ENCODE measurements at regions not wholly inside any gene's neighbourhood (a gene's known extent, or its start where the extent isn't known, plus 50 kb on each side); places are given as distances from the start of the nearest gene placed in this dataset.

GRCh38 chr11:93905384-93905783 lies 55.0 kb upstream of the VSTM5 start:
- Histone ChIP-seq H3K4me2 (ENCODE audit: low read length) (no peak overlapping the region), H3K79me2 (ENCODE audit: control insufficient read depth, low read length) (no peaks in the 10 kb centered on the region), H4K20me1 (ENCODE audit: control insufficient read depth, insufficient read depth, low read depth, low read length) (no peaks in the 10 kb centered on the region), H3K9me2 (replicated peaks; ENCODE audit: control insufficient read depth, low read length) (no peaks in the 10 kb centered on the region), H3K27ac (ENCODE audit: low read depth, low read length) (no peak overlapping the region), H3K4me1 (ENCODE audit: control insufficient read depth, low read length) (no peaks in the 10 kb centered on the region), H3K27me3 (ENCODE audit: control insufficient read depth, low read length) (peaks cover 7% of the 10 kb centered on the region; the same call in 1 of the 2 replicates), H3F3A (ENCODE audit: control insufficient read depth, insufficient read depth) (no peaks in the 10 kb centered on the region), H3K9me3 (ENCODE audit: control insufficient read depth, insufficient read depth, low read length) (no peaks in the 10 kb centered on the region), H3K36me3 (ENCODE audit: control insufficient read depth, low read length) (no peaks in the 10 kb centered on the region), H3K4me3 (ENCODE audit: low read length) (no peak overlapping the region)
- TF ChIP-seq CTCF (IDR thresholded peaks at IDR 0.05; ENCODE audit: low read depth, low read length, poor library complexity, severe bottlenecking), result no peak
- TF ChIP-seq EZH2phosphoT487 (IDR thresholded peaks at IDR 0.05; ENCODE audit: borderline replicate concordance, low read length), result no peak

- no peaks in the 10 kb centered on the region for H3F3A ChIP-seq (ENCODE audit: control insufficient read depth, insufficient read depth)
- no peak overlapping the region for H3K4me2 ChIP-seq (ENCODE audit: low read length)
- TF ChIP-seq CTCF (IDR thresholded peaks at IDR 0.05; ENCODE audit: low read depth, low read length, poor library complexity, severe bottlenecking), result no peak
- no peak for TF ChIP-seq EZH2phosphoT487 (IDR thresholded peaks at IDR 0.05; ENCODE audit: borderline replicate concordance, low read length)
- no peaks in the 10 kb centered on the region for H3K4me1 ChIP-seq (ENCODE audit: control insufficient read depth, low read length)
- H3K9me2 ChIP-seq (replicated peaks; ENCODE audit: control insufficient read depth, low read length), result no peaks in the 10 kb centered on the region
- H3K4me3 ChIP-seq (ENCODE audit: low read length), result no peak overlapping the region
- H3K27ac ChIP-seq (ENCODE audit: low read depth, low read length), result no peak overlapping the region
- H3K79me2 ChIP-seq (ENCODE audit: control insufficient read depth, low read length), result no peaks in the 10 kb centered on the region
- H3K27me3 ChIP-seq (ENCODE audit: control insufficient read depth, low read length), result peaks cover 7% of the 10 kb centered on the region; the same call in 1 of the 2 replicates
- H3K36me3 ChIP-seq (ENCODE audit: control insufficient read depth, low read length), result no peaks in the 10 kb centered on the region
- no peaks in the 10 kb centered on the region for H4K20me1 ChIP-seq (ENCODE audit: control insufficient read depth, insufficient read depth, low read depth, low read length)
- H3K9me3 ChIP-seq (ENCODE audit: control insufficient read depth, insufficient read depth, low read length), result no peaks in the 10 kb centered on the region
These were observed 56.1 kb upstream of the VSTM5 start for GRCh38 chr11:93906486-93906885.

GRCh38 chr11:93907901-93908300 lies 57.5 kb upstream of the VSTM5 start:
- Histone ChIP-seq H3K4me3 (ENCODE audit: low read length) (no peak overlapping the region), H3K36me3 (ENCODE audit: control insufficient read depth, low read length) (no peaks in the 10 kb centered on the region), H3K79me2 (ENCODE audit: control insufficient read depth, low read length) (no peaks in the 10 kb centered on the region), H3F3A (ENCODE audit: control insufficient read depth, insufficient read depth) (no peaks in the 10 kb centered on the region), H3K9me3 (ENCODE audit: control insufficient read depth, insufficient read depth, low read length) (no peaks in the 10 kb centered on the region), H3K9me2 (replicated peaks; ENCODE audit: control insufficient read depth, low read length) (no peaks in the 10 kb centered on the region), H3K27me3 (ENCODE audit: control insufficient read depth, low read length) (peaks cover 7% of the 10 kb centered on the region; the same call in 1 of the 2 replicates), H3K4me2 (ENCODE audit: low read length) (no peak overlapping the region), H3K27ac (ENCODE audit: low read depth, low read length) (no peak overlapping the region), H4K20me1 (ENCODE audit: control insufficient read depth, insufficient read depth, low read depth, low read length) (no peaks in the 10 kb centered on the region), H3K4me1 (ENCODE audit: control insufficient read depth, low read length) (no peaks in the 10 kb centered on the region)
- no peak for TF ChIP-seq EZH2phosphoT487 (IDR thresholded peaks at IDR 0.05; ENCODE audit: borderline replicate concordance, low read length)
- TF ChIP-seq CTCF (IDR thresholded peaks at IDR 0.05; ENCODE audit: low read depth, low read length, poor library complexity, severe bottlenecking), result no peak
